Lower leg skin (tissue), 4 donors: ENCODE measurements at regions not wholly inside any gene's neighbourhood (a gene's known extent, or its start where the extent isn't known, plus 50 kb on each side); places are given as distances from the start of the nearest gene placed in this dataset.

Experiments
- DNase-seq, 2 donors: peaks; one replicate each; pipeline ENCODE4 v3.0.0-alpha.2; 2019; ENCODE audit warnings: low spot score in 2 of 2
- H3K4me3 ChIP-seq: fragments of 200-600 bp; sonication (generic); 2 replicates; pipeline ENCODE4 v1.5.1; 2017; ENCODE audit warnings: mild to moderate bottlenecking, low read depth; ENCODE audit not compliant: poor library complexity, severe bottlenecking
- CTCF ChIP-seq, 3 donors: fragments of 450-650 bp; IDR thresholded peaks; one replicate each; pipeline ENCODE4 v1.5.1; 2016; ENCODE audit warnings: antibody characterized with exemption in 3 of 3, mild to moderate bottlenecking in 3 of 3, moderate library complexity in 2 of 3
- POLR2A ChIP-seq, 2 donors: fragments of 450-650 bp; IDR thresholded peaks; one replicate each; pipeline ENCODE4 v1.6.1; 2016 to 2017; ENCODE audit warnings: antibody characterized with exemption in 2 of 2, mild to moderate bottlenecking in 1 of 2, moderate library complexity in 1 of 2
- WGBS, 2 donors: methylation state at CpG; one replicate each; pipeline ENCODE4 v1.1.5; 2018; 5-methylcytosine and 5-hydroxymethylcytosine counted together
- intact Hi-C: fragments of 100-400 bp; cut with DNase I; formaldehyde crosslinking; loops from one replicate; pipeline ENCODE4 v1.15.0; 2023; ENCODE audit warnings: low total_unique reads

GRCh38 chr3:162760789-162761188 is 1264.2 kb downstream of the OTOL1 start:
- intact Hi-C loops = no loop called here
- DNase-seq = no peak
- TF ChIP-seq POLR2A (IDR thresholded peaks at IDR 0.05) = no peak
- no peak for TF ChIP-seq CTCF (IDR thresholded peaks at IDR 0.05)
- WGBS, 2 donors = 83 to 90% methylated on average over 2 of the region's 2 CpGs
- H3K4me3 ChIP-seq = no peak overlapping the region

GRCh38 chr3:162764051-162764807 is 1267.6 kb downstream of the OTOL1 start:
- TF ChIP-seq POLR2A (IDR thresholded peaks at IDR 0.05) (no peak), CTCF (IDR thresholded peaks at IDR 0.05) (no peak)
- H3K4me3 ChIP-seq = no peak overlapping the region
- intact Hi-C loops = no loop called here
- DNase-seq = no peak
- 66 to 67% methylated on average over 4 of the region's 4 CpGs for WGBS, 2 donors

- TF ChIP-seq POLR2A (IDR thresholded peaks at IDR 0.05) = no peak
- TF ChIP-seq CTCF (IDR thresholded peaks at IDR 0.05) = no peak
- intact Hi-C loops = no loop called here
- no peak for DNase-seq
- H3K4me3 ChIP-seq = no peak overlapping the region
Observed at GRCh38 chr3:162764808-162765071, 1268.1 kb downstream of the OTOL1 start.

- WGBS, 2 donors = 70 to 84% methylated on average over 3 of the region's 3 CpGs
Observed at GRCh38 chr3:162765524-162765923, 1268.9 kb downstream of the OTOL1 start.

GRCh38 chr3:162769564-162769963 is 1273.0 kb downstream of the OTOL1 start:
- DNase-seq = no peak
- intact Hi-C loops = no loop called here
- no peak for TF ChIP-seq POLR2A (IDR thresholded peaks at IDR 0.05)
- H3K4me3 ChIP-seq = no peak overlapping the region

More at GRCh38 chr3:162765524-162765923, 1268.9 kb downstream of the OTOL1 start:
- no peak for DNase-seq
- intact Hi-C loops = no loop called here
- no peak for TF ChIP-seq CTCF (IDR thresholded peaks at IDR 0.05)
- TF ChIP-seq POLR2A (IDR thresholded peaks at IDR 0.05) = no peak
- H3K4me3 ChIP-seq = no peak overlapping the region

GRCh38 chr3:162770551-162770950 is 1273.9 kb downstream of the OTOL1 start:
- no peak for TF ChIP-seq POLR2A (IDR thresholded peaks at IDR 0.05)
- no peak for TF ChIP-seq CTCF (IDR thresholded peaks at IDR 0.05)
- WGBS, 2 donors = 56 to 62% methylated on average over 2 of the region's 2 CpGs
- no peak overlapping the region for H3K4me3 ChIP-seq
- intact Hi-C loops = no loop called here
- DNase-seq = no peak
